BLaER1 (cell line): ENCODE measurements at regions not wholly inside any gene's neighbourhood (a gene's known extent, or its start where the extent isn't known, plus 50 kb on each side); places are given as distances from the start of the nearest gene placed in this dataset.

Experiments used
- H3K27ac ChIP-seq: shearing (Covaris generic); formaldehyde crosslinking; 2 replicates; pipeline ENCODE4 v1.8.1; 2022
- H3K27me3 ChIP-seq: shearing (Covaris generic); formaldehyde crosslinking; 2 replicates; pipeline ENCODE4 v1.8.1; 2022
- H3K36me3 ChIP-seq: shearing (Covaris generic); formaldehyde crosslinking; 2 replicates; pipeline ENCODE4 v1.8.1; 2022
- H3K4me1 ChIP-seq: shearing (Covaris generic); formaldehyde crosslinking; 2 replicates; pipeline ENCODE4 v1.8.1; 2022
- H3K4me2 ChIP-seq: shearing (Covaris generic); formaldehyde crosslinking; 2 replicates; pipeline ENCODE4 v1.8.1; 2022
- H3K4me3 ChIP-seq: shearing (Covaris generic); formaldehyde crosslinking; 2 replicates; pipeline ENCODE4 v1.8.1; 2022
- H3K9ac ChIP-seq: shearing (Covaris generic); formaldehyde crosslinking; 2 replicates; pipeline ENCODE4 v1.8.1; 2022
- H3K9me3 ChIP-seq: shearing (Covaris generic); formaldehyde crosslinking; 2 replicates; pipeline ENCODE4 v1.8.1; 2022
- H4K20me1 ChIP-seq: shearing (Covaris generic); formaldehyde crosslinking; 2 replicates; pipeline ENCODE4 v1.8.1; 2022
- Cebpa-rat ChIP-seq: shearing (Covaris generic); IDR thresholded peaks from 2 replicates; pipeline ENCODE4 v1.8.1; 2022

GRCh38 chr3:42345811-42346210 is 64.6 kb downstream of the LYZL4 start:
- no peak overlapping the region for H3K4me2 ChIP-seq
- H3K9ac ChIP-seq: no peak overlapping the region
- H3K27ac ChIP-seq: no peak overlapping the region
- H3K4me3 ChIP-seq: no peak overlapping the region
- H3K36me3 ChIP-seq: no peaks in the 10 kb centered on the region
- H3K4me1 ChIP-seq: no peaks in the 10 kb centered on the region
- no peaks in the 10 kb centered on the region for H4K20me1 ChIP-seq
- H3K9me3 ChIP-seq: no peaks in the 10 kb centered on the region
- no peaks in the 10 kb centered on the region for H3K27me3 ChIP-seq
- TF ChIP-seq Cebpa-rat: no peak

- no peaks in the 10 kb centered on the region for H3K36me3 ChIP-seq
- no peak overlapping the region for H3K4me2 ChIP-seq
Measured at GRCh38 chr3:42340466-42340865, 69.9 kb downstream of the LYZL4 start.

GRCh38 chr3:42339321-42339720 is 71.1 kb downstream of the LYZL4 start:
- Histone ChIP-seq H3K9ac (no peak overlapping the region), H4K20me1 (no peaks in the 10 kb centered on the region), H3K36me3 (no peaks in the 10 kb centered on the region), H3K27me3 (no peaks in the 10 kb centered on the region), H3K27ac (no peak overlapping the region), H3K4me2 (no peak overlapping the region), H3K4me1 (no peaks in the 10 kb centered on the region), H3K4me3 (no peak overlapping the region), H3K9me3 (no peaks in the 10 kb centered on the region)
- no peak for TF ChIP-seq Cebpa-rat

More at GRCh38 chr3:42340466-42340865, 69.9 kb downstream of the LYZL4 start:
- Histone ChIP-seq H3K9ac (no peak overlapping the region), H3K9me3 (no peaks in the 10 kb centered on the region), H3K4me3 (no peak overlapping the region), H3K27me3 (no peaks in the 10 kb centered on the region), H3K4me1 (no peaks in the 10 kb centered on the region), H4K20me1 (no peaks in the 10 kb centered on the region), H3K27ac (no peak overlapping the region)
- TF ChIP-seq Cebpa-rat: no peak

- no peaks in the 10 kb centered on the region for H3K4me1 ChIP-seq
- no peak overlapping the region for H3K4me2 ChIP-seq
- no peak overlapping the region for H3K9ac ChIP-seq
- H3K9me3 ChIP-seq: no peaks in the 10 kb centered on the region
- no peaks in the 10 kb centered on the region for H3K27me3 ChIP-seq
- TF ChIP-seq Cebpa-rat: no peak
- no peak overlapping the region for H3K4me3 ChIP-seq
- H3K27ac ChIP-seq: no peak overlapping the region
- H3K36me3 ChIP-seq: no peaks in the 10 kb centered on the region
- H4K20me1 ChIP-seq: no peaks in the 10 kb centered on the region
Measured at GRCh38 chr3:42336103-42336502, 70.1 kb upstream of the CCK start.

DNA sequence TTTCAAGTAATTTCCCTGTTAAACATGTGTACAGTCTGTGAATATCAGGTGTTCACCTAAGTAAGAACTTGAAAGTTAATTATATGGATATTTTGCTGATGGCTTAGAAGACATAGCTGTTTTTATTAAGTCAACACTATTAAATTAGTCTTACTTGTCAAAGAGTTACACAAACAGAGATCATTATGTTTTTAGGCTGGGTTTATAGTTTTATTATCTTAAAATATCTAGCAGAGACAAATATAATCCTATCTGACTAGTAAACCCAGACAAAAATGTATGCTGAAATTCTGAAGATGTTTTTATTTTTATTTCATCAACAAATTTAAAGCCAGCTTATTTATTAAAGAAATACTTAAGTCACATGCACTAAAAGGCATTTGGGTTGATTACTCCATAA is 51.2 kb upstream of the CCK start:
- H3K4me2 ChIP-seq: no peak overlapping the region
- H3K27me3 ChIP-seq: no peaks in the 10 kb centered on the region
- H3K9ac ChIP-seq: no peak overlapping the region
- H3K9me3 ChIP-seq: peaks cover 50% of the 10 kb centered on the region
- no peaks in the 10 kb centered on the region for H4K20me1 ChIP-seq
- TF ChIP-seq Cebpa-rat: no peak
- H3K27ac ChIP-seq: no peak overlapping the region
- H3K36me3 ChIP-seq: no peaks in the 10 kb centered on the region
- H3K4me1 ChIP-seq: no peaks in the 10 kb centered on the region
- H3K4me3 ChIP-seq: no peak overlapping the region
